DMS 273 treated with DMSO at 0.1 percent for 48 hours (cell line): ENCODE measurements at regions not wholly inside any gene's neighbourhood (a gene's known extent, or its start where the extent isn't known, plus 50 kb on each side); places are given as distances from the start of the nearest gene placed in this dataset.

ENCODE experiments used
- DNase-seq: peaks from one replicate; lab custom pipeline; 2025; lab: John Stamatoyannopoulos, UW

GRCh38 chr12:127635838-127636237, 631.1 kb upstream of the TMEM132C start:
- no peak for DNase-seq

GRCh38 chr12:127636882-127637281, 630.1 kb upstream of the TMEM132C start:
- DNase-seq, result no peak

GRCh38 chr12:127640181-127640886, 626.6 kb upstream of the TMEM132C start:
- no peak for DNase-seq

GRCh38 chr12:127642208-127642607, 624.8 kb upstream of the TMEM132C start:
- no peak for DNase-seq

- no peak for DNase-seq
Measured at GRCh38 chr12:127648321-127648720, 618.6 kb upstream of the TMEM132C start.

- DNase-seq, result no peak
Measured at GRCh38 chr12:127649961-127650360, 617.0 kb upstream of the TMEM132C start.

- DNase-seq, result no peak
Measured at GRCh38 chr12:127650626-127651025, 616.3 kb upstream of the TMEM132C start.

GRCh38 chr12:127652281-127652680, 614.7 kb upstream of the TMEM132C start:
- no peak for DNase-seq

GRCh38 chr12:127654383-127654985, 612.5 kb upstream of the TMEM132C start:
- no peak for DNase-seq

- DNase-seq, result no peak
Measured at GRCh38 chr12:127655691-127656090, 611.3 kb upstream of the TMEM132C start.

GRCh38 chr12:127656266-127656665, 610.7 kb upstream of the TMEM132C start:
- no peak for DNase-seq

GRCh38 chr12:127657036-127657435, 609.9 kb upstream of the TMEM132C start:
- no peak for DNase-seq

- peak; percentile 4 for DNase-seq
Measured at GRCh38 chr12:127660961-127661360, 606.0 kb upstream of the TMEM132C start.

GRCh38 chr12:127663716-127664115, 603.3 kb upstream of the TMEM132C start:
- DNase-seq, result no peak

- no peak for DNase-seq
Measured at GRCh38 chr12:127664901-127665300, 602.1 kb upstream of the TMEM132C start.

- DNase-seq, result no peak
Measured at GRCh38 chr12:127667131-127667685, 599.8 kb upstream of the TMEM132C start.

- DNase-seq, result no peak
Measured at GRCh38 chr12:127670294-127670693, 596.7 kb upstream of the TMEM132C start.

GRCh38 chr12:127670796-127671195, 596.2 kb upstream of the TMEM132C start:
- DNase-seq, result no peak

- DNase-seq, result no peak
Measured at GRCh38 chr12:127675936-127676335, 591.0 kb upstream of the TMEM132C start.

- peak; percentile 23 for DNase-seq
Measured at GRCh38 chr12:127677537-127678131, 589.3 kb upstream of the TMEM132C start.

- no peak for DNase-seq
Measured at GRCh38 chr12:127678945-127679344, 588.0 kb upstream of the TMEM132C start.

- DNase-seq, result no peak
Measured at GRCh38 chr12:127680516-127680915, 586.5 kb upstream of the TMEM132C start.

GRCh38 chr12:127681151-127681754, 585.7 kb upstream of the TMEM132C start:
- DNase-seq, result no peak
